Erythroblast (primary cell): ENCODE measurements at regions not wholly inside any gene's neighbourhood (a gene's known extent, or its start where the extent isn't known, plus 50 kb on each side); places are given as distances from the start of the nearest gene placed in this dataset.

Source experiments
- GATA1 ChIP-seq: IDR thresholded peaks from 2 replicates; pipeline ENCODE4 v1.6.1; 2011; ENCODE audit warnings: low read depth, mild to moderate bottlenecking, control low read depth, low read length, moderate library complexity
- POLR2A ChIP-seq: IDR thresholded peaks from 2 replicates; pipeline ENCODE4 v1.6.1; 2011; ENCODE audit warnings: mild to moderate bottlenecking, low read length

DNA sequence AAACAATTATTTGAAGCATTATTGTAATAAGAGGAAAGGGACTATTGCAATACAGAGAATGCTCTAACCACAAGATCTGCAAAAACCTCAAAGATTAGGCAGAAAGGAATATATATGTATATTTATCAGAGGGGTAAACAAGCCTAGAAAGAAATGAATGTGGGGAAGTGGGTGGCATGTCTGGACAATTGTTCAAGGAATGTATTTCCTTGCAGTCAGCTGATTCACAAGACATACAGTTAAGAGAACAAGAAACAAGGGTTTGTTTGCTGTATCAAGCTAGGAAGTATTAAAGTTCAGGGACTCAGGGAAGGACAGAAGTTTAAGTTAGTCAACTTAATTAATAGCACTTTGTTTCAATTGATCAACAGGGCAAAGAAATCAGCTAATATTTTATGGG lies 514.7 kb downstream of the CENPC start:
- TF ChIP-seq POLR2A: no peak
- no peak for TF ChIP-seq GATA1
